ENCODE measurements at regions not wholly inside any gene's neighbourhood (a gene's known extent, or its start where the extent isn't known, plus 50 kb on each side); places are given as distances from the start of the nearest gene placed in this dataset.

- in situ Hi-C loops (cut with MboI; ENCODE audit: low pct_unique_long_range_greater_than_20kb, low sequenced_read_pairs, unreplicated experiment) = no loop called here
- DNase-seq (ENCODE audit: low spot score) = no peak
- no peak for TF ChIP-seq CTCF (IDR thresholded peaks at IDR 0.05; ENCODE audit: extremely low read depth, insufficient read depth, missing control alignments)
Measured at GRCh38 chr14:61898568-61898967, 136.3 kb downstream of the SNAPC1 start.

GRCh38 chr14:61899497-61899896, 137.3 kb downstream of the SNAPC1 start:
- in situ Hi-C loops (cut with MboI; ENCODE audit: low pct_unique_long_range_greater_than_20kb, low sequenced_read_pairs, unreplicated experiment) = no loop called here
- no peak for DNase-seq (ENCODE audit: low spot score)
- no peak for TF ChIP-seq CTCF (IDR thresholded peaks at IDR 0.05; ENCODE audit: extremely low read depth, insufficient read depth, missing control alignments)

- no peak for TF ChIP-seq CTCF (IDR thresholded peaks at IDR 0.05; ENCODE audit: extremely low read depth, insufficient read depth, missing control alignments)
- no peak for DNase-seq (ENCODE audit: low spot score)
- in situ Hi-C loops (cut with MboI; ENCODE audit: low pct_unique_long_range_greater_than_20kb, low sequenced_read_pairs, unreplicated experiment) = loop anchor here (10.0 kb wide), 1 partner anchor 220 kb away; no protein-coding TSS in a partner anchor
Measured at GRCh38 chr14:61904946-61905345, 142.7 kb downstream of the SNAPC1 start.

GRCh38 chr14:61911574-61911973, 149.4 kb downstream of the SNAPC1 start:
- peak; percentile 14 for DNase-seq (ENCODE audit: low spot score)
- in situ Hi-C loops (cut with MboI; ENCODE audit: low pct_unique_long_range_greater_than_20kb, low sequenced_read_pairs, unreplicated experiment) = no loop called here
- TF ChIP-seq CTCF (IDR thresholded peaks at IDR 0.05; ENCODE audit: extremely low read depth, insufficient read depth, missing control alignments) = no peak

- in situ Hi-C loops (cut with MboI; ENCODE audit: low pct_unique_long_range_greater_than_20kb, low sequenced_read_pairs, unreplicated experiment) = no loop called here
- DNase-seq (ENCODE audit: low spot score) = no peak
- TF ChIP-seq CTCF (IDR thresholded peaks at IDR 0.05; ENCODE audit: extremely low read depth, insufficient read depth, missing control alignments) = no peak
Measured at GRCh38 chr14:61918998-61919397, 156.8 kb downstream of the SNAPC1 start.

GRCh38 chr14:61923348-61923747, 161.1 kb downstream of the SNAPC1 start:
- TF ChIP-seq CTCF (IDR thresholded peaks at IDR 0.05; ENCODE audit: extremely low read depth, insufficient read depth, missing control alignments) = peak; percentile 40
- in situ Hi-C loops (cut with MboI; ENCODE audit: low pct_unique_long_range_greater_than_20kb, low sequenced_read_pairs, unreplicated experiment) = no loop called here
- no peak for DNase-seq (ENCODE audit: low spot score)

GRCh38 chr14:61925043-61925442, 162.8 kb downstream of the SNAPC1 start:
- in situ Hi-C loops (cut with MboI; ENCODE audit: low pct_unique_long_range_greater_than_20kb, low sequenced_read_pairs, unreplicated experiment) = no loop called here
- TF ChIP-seq CTCF (IDR thresholded peaks at IDR 0.05; ENCODE audit: extremely low read depth, insufficient read depth, missing control alignments) = peak; percentile 59
- peak; percentile 17 for DNase-seq (ENCODE audit: low spot score)

Measured in GM13977 (cell line).